NB4 (cell line): ENCODE measurements at regions not wholly inside any gene's neighbourhood (a gene's known extent, or its start where the extent isn't known, plus 50 kb on each side); places are given as distances from the start of the nearest gene placed in this dataset.

ENCODE experiments used
- CTCF ChIP-seq: IDR thresholded peaks from one replicate; pipeline ENCODE4 v1.5.1; 2012; ENCODE audit warnings: low read depth, low read length
- MAX ChIP-seq: IDR thresholded peaks from 2 replicates; pipeline ENCODE4 v1.6.1; 2011; ENCODE audit warnings: low read depth, low read length
- POLR2A ChIP-seq: IDR thresholded peaks from 2 replicates; pipeline ENCODE4 v1.6.1; 2011; ENCODE audit warnings: mild to moderate bottlenecking; ENCODE audit not compliant: insufficient read length; ENCODE audit errors: extremely low read depth

- TF ChIP-seq CTCF (no peak), POLR2A (no peak), MAX (no peak)
Measured at GRCh38 chr10:120398180-120398579, 58.8 kb upstream of the PLPP4 start.
